NCI-H1417 (cell line): ENCODE measurements at regions not wholly inside any gene's neighbourhood (a gene's known extent, or its start where the extent isn't known, plus 50 kb on each side); places are given as distances from the start of the nearest gene placed in this dataset.
"Not testable (repeated sequence)": the region's sequence is repeated elsewhere in the genome, so short reads cannot be mapped to it uniquely, and the experiment has no call there.

ENCODE experiments used
- DNase-seq, 3 experiments: peaks; one replicate each; lab custom pipeline; 2025; lab: John Stamatoyannopoulos, UW

DNA sequence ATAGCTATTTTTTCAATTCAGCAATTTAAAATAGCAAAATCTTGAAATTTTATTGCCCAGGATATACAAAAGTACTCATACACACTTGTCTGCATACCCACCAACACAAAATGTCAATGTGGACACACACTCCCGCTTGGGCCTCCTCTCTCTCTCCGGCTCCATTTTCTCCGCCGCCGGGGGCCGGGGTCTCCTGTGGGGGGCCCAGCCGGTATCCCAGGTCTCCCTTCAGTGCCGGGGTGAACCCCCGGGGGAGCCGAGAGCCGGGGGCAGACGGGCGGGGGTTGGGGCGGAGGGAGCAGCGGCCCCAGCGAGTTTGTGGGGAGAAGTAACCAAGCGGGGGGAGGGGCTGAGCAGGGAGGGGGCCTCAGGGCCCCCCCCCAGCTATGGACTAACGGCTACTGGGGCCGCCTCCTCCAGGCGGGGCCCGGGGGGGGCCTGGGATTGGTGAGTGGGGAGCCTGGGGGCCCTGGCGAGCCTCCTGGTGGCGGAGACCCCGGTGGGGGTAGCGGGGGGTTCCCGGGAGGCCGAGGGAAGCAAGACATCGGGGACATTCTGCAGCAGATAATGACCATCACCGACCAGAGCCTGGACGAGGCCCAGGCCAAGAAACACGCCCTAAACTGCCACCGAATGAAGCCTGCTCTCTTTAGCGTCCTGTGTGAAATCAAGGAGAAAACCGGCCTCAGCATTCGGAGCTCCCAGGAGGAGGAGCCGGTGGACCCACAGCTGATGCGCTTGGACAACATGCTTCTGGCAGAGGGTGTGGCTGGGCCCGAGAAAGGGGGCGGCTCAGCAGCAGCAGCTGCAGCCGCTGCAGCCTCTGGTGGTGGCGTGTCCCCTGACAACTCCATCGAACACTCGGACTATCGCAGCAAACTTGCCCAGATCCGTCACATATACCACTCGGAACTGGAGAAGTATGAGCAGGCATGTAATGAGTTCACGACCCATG lies 56.6 kb downstream of the CHST2 start:
- DNase-seq: not testable (repeated sequence)

DNA sequence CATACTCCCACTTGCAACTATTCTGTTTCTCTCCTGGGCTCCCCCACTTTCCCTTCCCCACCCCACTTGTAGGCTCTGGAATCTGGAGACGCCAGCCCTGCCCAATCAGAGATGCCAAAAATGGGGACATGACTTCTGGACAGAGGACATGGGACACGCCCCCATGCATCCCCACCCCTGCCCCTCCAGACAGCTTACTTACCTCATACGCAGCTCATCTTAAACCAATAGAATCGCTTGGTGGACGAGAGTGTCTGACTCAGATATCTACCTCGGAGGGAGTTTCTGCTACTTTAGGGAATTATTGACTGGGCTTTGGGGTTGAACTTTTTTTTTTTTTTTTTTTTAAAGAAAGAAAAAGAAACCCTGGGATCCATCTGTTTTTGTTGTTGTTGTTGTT lies 58.4 kb downstream of the CHST2 start:
- DNase-seq: not testable (repeated sequence)

- not testable (repeated sequence) for DNase-seq
Observed at GRCh38 chr3:143178775-143179548, 59.4 kb downstream of the CHST2 start.

DNA sequence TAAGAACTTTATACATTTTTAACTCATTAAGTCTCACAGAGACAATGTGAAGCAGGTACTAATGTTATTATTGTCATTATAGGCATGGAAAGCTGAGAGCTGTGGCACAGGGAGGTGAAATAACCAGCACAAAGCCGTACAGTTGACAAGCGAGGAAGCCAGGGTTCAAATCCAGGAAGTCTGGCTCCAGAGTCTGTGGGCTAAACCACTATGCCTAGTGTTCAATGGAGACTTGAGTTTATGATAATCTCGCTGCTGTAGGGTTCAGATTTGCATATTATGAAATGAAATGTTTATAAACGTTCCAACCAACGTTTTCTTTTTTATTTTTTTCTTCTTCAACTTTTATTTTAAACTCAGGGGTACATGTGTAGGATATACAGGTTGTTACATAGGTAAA lies 60.0 kb downstream of the CHST2 start:
- no peak for DNase-seq

DNA sequence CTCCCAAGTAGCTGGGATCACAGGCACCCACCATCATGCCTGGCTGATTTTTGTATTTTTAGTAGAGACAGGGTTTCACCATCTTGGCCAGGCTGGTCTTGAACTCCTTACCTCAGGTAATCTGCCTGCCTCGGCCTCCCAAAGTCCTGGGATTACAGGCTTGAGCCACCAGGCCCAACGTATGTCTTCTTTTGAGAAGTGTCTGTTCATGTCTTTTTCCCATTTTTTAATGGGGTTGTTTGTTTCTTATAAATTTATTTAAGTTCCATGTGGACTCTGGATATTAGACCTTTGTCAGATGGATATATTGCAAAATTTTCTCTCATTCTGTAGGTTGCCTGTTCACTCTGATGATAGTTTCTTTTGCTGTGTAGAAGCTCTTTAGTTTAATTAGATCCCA lies 61.3 kb downstream of the CHST2 start:
- not testable (repeated sequence) for DNase-seq

DNA sequence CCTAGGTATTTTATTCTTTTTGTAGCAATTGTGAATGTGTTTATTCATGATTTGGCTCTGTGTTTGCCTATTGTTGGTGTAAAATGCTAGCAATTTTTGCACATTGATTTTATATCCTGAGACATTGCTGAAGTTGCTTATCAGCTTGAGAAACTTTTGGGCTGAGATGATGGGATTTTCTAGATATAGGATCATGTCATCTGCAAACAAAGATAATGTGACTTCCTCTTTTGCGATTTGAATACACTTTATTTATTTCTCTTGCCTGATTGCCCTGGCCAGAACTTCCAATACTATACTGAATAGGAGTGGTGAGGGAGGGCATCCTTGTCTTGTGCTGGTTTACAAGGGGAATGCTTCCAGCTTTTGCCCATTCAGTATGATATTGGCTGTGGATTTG lies 62.4 kb downstream of the CHST2 start:
- DNase-seq: not testable (repeated sequence)

- DNase-seq: no peak
Observed at GRCh38 chr3:143182866-143183664, 63.5 kb downstream of the CHST2 start.

- DNase-seq: no peak
Observed at GRCh38 chr3:143183665-143183964, 64.0 kb downstream of the CHST2 start.

DNA sequence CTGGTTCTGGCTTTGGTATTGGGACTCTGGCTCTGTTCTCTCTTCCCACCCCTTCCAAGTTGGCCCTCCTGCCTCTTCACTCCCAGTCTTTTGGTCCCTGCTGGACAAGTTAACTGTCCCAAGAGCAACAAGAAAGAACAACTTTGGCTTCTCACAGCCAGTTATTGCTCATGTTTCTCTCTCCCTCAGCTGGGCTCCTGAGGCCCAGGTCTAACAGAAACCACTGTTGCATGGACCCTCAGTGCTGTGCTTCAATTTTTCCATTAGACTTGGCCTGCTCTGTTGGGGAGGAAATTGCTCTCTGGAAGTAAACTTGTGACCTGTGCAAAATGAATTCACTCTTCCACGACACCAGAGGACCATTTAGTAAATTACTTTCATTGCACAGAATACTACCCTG lies 64.5 kb downstream of the CHST2 start:
- DNase-seq: no peak

GRCh38 chr3:143185401-143185800 lies 65.8 kb downstream of the CHST2 start:
- no peak for DNase-seq

- no peak for DNase-seq
Observed at GRCh38 chr3:143187111-143187510, 67.5 kb downstream of the CHST2 start.

- no peak for DNase-seq
Observed at GRCh38 chr3:143188881-143189280, 69.3 kb downstream of the CHST2 start.

DNA sequence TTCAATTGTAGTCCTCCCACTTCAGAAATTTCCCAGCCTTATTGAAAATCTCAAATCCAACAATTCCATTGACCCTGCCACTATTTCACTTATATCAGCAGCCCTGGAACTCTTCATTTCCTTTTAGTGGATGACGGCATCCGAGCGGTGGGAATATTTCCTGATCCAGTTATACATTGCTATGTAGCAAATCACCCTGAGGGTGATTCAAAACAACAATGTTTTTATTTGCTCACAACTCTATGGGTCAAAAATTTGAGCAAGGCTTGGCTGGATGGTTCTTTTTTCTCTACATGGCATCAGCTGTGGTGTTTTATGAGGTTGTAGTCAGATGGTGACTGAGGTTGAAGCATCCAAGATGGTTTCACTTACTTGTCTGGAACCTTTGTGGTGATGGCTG lies 70.5 kb downstream of the CHST2 start:
- DNase-seq: no peak

- DNase-seq: no peak
Observed at GRCh38 chr3:143192193-143192592, 72.6 kb downstream of the CHST2 start.

DNA sequence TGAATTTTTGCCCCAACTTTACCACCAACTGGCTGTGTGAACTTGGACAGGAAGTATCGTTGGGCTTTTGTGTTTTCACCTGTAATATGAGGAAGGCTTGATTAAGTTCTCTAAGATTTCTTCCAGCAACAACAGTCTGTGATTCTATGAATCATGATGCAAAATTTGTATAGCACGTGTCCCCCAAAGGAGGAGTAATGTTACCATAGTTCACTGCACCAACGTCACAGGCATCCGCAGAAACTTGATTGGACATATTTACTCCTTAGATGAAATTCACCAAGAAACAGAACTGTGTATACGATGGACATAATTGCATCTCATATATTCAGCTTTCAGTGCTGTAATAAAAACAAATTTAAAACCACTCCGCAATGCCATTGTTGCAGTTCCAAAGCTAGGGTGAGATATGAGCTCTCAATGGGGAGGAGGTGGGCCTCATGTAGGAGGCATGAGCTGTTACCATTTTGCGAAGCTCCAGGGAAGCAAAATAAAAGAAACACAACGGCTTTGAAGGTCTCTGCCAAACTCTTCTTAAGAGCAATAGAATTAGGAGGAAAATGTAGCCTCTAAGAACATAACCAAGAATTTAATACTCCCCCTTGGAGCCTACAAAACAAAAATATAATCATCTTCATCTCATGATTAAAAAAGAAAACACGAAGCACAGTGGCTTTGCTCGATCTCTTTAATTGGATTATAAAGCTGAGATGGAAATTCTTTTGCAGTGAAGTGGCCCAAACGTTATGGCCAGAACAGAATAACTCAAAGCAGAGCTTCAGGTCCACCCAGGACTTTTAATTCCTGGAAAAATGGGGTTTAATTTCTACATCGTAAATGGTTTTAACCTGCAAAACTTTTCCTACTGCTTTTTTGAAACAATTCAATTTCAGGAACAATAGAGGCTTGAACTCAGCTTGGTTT lies 80.7 kb downstream of the CHST2 start:
- DNase-seq: no peak

GRCh38 chr3:143201045-143201444 lies 81.5 kb downstream of the CHST2 start:
- DNase-seq: no peak

DNA sequence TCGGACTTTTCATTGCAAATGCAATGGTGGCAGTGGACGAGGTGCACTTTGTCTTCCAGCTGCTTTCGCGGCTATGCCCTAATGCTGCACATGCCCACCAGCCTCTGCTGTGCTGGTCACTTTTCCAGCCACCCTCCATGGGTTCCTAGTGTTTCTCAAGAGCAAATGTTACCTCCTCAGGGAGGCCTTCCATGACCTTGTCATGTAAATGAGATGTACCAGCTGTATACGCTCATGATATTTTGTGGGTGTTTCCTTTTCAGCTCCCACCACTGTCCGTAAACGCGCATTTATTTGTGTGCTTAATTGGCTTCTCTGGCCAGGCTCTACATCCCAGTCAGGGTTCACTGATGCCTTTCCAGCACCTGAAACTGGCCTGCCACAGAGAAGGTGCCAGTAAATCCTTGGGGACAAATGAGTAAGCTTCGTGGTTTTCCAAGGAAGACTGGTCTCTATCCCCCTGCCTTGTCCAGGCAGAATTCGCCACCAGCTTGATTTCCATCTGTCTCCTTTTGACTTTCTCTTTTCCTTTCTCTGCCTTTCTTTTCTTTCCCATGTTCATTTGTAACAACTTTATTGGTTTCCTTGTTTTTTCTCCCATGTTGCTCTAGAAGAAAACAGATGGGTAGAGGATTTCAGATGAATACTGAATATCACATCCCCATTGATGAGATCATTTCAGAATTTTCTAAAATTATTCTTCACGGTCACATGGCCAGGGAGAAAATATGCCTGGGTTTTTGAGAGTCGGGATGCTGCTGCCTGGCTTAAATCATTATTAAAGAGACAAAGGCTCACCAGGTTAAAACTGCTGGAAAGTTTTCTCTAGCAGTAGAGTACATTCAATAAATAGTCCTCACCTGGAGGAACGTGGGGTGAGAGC lies 82.5 kb downstream of the CHST2 start:
- DNase-seq: peak in 1 of 3 experiments; percentile 37

DNA sequence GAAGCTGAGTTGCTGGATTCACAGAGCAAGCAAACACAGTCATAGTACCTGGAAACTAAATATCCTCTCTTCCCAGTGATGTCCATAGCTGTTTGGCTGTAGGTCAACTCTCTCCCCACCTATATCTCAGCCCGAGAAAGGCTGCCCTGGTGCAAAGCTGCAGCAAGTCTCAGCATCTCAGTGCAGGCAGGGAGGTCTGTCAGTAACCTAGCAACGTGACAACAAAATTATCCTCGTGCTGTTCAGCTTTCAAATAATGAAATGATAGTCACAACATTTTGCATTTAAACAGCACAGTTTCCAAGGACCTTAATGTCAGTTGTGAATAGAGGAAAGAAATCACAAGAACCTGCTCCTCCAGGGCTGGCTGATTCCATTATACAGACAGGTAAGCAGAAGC lies 83.6 kb downstream of the CHST2 start:
- peak in 2 of 3 experiments; percentile 21 to 66 for DNase-seq

GRCh38 chr3:143203848-143204247 lies 84.3 kb downstream of the CHST2 start:
- no peak for DNase-seq

DNA sequence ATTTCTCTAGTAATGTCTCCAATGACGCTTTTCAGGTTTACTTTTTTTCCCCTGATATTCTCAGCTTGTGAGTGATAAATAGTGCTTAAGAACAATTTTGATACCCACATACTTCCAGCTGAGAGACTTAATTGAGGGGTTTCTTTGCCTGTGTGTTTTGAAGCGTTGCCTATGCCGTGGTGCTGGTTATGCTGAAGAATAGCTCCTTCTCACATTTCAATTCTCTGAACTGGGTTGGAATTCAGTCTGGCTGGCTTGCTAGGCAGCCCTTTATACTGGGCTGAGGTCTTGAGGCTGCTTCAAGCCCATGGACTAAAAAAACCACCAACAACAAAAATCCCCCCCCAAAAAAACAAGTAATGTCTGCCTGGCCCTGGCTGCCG lies 87.4 kb downstream of the CHST2 start:
- DNase-seq: peak in 1 of 3 experiments; percentile 47
